ENCODE measurements at regions not wholly inside any gene's neighbourhood (a gene's known extent, or its start where the extent isn't known, plus 50 kb on each side); places are given as distances from the start of the nearest gene placed in this dataset.

DNA sequence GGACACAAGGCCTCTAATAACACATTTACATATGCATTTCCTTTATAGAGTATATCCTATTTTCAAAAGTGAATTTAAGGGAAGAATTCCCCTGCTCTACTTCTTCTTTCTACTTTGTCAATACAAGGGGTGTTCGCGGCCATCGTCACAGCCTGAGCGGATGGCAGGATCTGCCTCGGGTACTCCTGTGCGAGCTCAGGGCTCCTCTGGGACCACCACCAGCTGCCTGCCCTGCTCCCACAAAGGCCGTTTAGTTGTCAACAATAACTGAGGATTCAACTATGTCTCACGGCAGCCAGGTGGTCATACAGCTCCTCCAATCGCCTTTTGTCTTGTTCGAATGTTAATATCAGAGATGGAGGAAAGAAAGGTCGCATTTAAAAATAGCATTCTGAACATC lies 228.2 kb upstream of the TENM3 start:
- no peak for DNase-seq (ENCODE audit: low read depth)

DNA sequence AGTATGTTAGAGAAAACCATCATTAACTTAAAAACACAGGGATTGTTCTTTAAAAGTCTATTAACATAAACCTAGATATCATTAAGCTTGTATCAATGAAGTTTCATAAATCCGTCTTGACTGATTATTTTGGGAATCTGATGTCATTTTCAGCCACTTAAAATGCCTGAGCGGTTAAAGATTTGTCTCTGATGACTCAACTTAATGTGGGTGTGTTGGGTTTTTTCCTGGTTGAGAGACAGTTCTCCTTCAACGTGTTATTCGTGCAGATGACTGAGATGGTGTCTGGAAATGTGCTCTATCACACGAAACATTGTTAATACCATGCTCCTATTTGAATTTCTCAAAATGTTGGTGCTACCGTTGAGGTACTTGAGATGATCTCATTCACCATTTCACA lies 227.3 kb upstream of the TENM3 start:
- no peak for DNase-seq (ENCODE audit: low read depth)

- DNase-seq (ENCODE audit: low read depth) = no peak
These were observed 226.2 kb upstream of the TENM3 start for GRCh38 chr4:182017038-182017437.

DNA sequence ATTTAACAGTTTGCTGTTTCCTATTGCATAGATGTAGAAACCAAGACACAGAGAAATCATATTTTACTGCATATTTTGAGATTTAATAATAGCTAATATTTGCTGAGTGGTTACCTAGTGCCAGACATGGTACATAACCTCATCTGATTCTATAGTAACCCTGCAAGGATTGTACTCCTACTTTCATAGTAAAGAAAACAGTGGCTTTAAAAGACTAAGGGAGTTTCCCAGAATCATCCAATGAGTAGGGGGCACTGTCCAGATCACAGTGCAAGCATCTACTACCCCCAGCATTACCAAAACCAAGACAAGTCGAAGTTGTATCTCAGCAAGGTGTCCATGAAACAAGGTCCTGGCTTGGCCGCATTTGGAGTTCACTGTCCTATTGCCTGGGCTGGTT lies 224.5 kb upstream of the TENM3 start:
- DNase-seq (ENCODE audit: low read depth) = no peak

GRCh38 chr4:182019148-182019652 lies 224.0 kb upstream of the TENM3 start:
- DNase-seq (ENCODE audit: low read depth) = no peak

DNA sequence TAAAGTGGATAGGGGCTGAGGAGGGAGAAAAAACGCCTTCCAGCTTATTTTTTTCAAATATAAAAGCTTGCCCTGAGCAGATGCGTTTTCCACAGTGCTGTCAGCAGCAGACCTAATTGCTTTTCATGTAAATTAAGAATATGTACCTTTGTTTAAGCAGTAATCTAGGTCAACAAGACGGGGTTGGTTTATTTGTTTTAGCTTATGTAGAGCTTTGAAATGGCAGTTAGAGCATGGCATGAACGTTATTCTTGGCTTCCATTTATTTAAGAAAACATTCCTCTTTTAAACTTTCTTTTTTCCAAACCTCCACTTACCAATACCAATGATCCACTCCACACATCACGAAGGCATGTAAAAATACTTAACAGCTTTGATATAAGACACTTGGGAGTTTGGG lies 220.3 kb upstream of the TENM3 start:
- no peak for DNase-seq (ENCODE audit: low read depth)

- DNase-seq (ENCODE audit: low read depth) = no peak
These were observed 219.7 kb upstream of the TENM3 start for GRCh38 chr4:182023469-182023868.

GRCh38 chr4:182042945-182043344 lies 200.3 kb upstream of the TENM3 start:
- no peak for DNase-seq (ENCODE audit: low read depth)

- DNase-seq (ENCODE audit: low read depth) = no peak
These were observed 194.3 kb upstream of the TENM3 start for GRCh38 chr4:182048871-182049270.

GRCh38 chr4:182056866-182057265 lies 186.3 kb upstream of the TENM3 start:
- no peak for DNase-seq (ENCODE audit: low read depth)

GRCh38 chr4:182062458-182062857 lies 180.7 kb upstream of the TENM3 start:
- DNase-seq (ENCODE audit: low read depth) = no peak

DNA sequence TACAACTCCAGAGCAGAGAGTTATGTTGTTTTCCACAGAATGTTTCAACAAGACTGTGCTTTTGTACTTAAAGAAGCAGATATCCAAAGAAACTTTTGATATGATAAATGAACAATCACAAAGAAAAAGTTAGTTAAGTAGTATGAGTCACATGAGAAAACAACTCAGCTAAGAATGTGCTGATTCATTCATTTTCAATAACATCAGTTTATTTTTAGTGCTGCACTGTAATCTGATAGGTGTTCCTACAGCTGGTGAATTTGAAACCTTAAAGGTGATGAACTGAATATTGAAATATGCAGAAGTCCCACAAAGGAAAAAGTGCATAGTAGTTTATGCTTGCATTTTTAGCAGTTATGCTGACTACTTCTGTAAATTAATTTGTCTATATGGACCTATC lies 180.3 kb upstream of the TENM3 start:
- DNase-seq (ENCODE audit: low read depth) = no peak

GRCh38 chr4:182063651-182064050 lies 179.6 kb upstream of the TENM3 start:
- DNase-seq (ENCODE audit: low read depth) = no peak

- no peak for DNase-seq (ENCODE audit: low read depth)
These were observed 177.9 kb upstream of the TENM3 start for GRCh38 chr4:182065255-182065654.

DNA sequence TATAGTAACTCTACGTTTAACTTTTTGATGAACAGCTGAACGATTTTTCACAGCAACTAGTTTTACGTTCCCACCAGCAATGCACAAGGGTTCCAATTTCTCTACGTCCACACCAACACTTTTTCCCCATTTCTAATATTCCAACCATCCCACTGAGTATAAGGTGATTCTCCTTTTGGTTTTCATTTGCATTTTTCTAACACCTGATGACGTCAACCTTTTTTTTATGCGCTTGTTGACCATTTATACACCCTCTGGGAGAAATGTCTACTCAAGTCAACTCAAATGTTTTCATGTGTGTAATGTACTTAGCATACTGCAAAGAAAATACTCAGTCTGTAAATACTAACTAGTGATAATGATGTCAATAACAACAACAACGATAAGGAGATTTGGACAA lies 177.2 kb upstream of the TENM3 start:
- no peak for DNase-seq (ENCODE audit: low read depth)

DNA sequence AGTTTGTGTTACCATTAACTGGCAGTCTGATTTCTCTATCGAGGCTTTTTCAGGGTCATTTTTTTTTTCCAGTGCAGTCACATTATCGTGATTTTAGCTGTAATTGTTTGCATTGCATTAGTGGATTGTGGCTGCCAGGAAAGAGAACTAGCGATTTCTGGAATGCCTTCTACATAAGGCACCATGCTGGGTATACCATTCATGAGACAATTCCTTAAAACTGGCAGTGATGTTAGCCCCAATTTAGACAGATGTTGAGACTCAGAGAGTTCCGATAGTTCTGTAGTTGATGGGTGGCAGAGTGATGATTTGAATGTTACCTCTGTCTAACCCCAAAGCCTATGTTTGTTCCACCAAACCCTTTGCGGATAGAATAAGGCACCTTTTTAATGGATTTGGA lies 175.4 kb upstream of the TENM3 start:
- DNase-seq (ENCODE audit: low read depth) = no peak

DNA sequence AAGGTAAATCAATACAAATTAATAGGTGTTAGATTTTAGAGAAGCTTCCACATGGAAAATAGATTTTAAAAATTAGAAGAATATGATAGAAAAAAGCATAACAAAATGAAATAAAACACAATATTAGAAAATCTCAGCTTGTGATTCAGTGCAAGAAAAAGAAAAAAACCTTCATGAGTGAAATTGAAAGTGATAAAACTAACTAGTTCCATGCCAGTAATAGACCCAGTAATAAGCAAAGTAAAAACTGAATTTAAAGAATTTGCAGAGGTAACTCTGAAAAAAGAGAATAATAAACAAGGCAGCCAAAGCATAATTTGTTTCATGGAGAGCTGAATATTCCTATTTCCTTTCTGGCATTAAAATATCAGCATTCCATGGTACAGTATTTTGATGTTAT lies 174.3 kb upstream of the TENM3 start:
- no peak for DNase-seq (ENCODE audit: low read depth)

- no peak for DNase-seq (ENCODE audit: low read depth)
These were observed 169.9 kb upstream of the TENM3 start for GRCh38 chr4:182073278-182073677.

DNA sequence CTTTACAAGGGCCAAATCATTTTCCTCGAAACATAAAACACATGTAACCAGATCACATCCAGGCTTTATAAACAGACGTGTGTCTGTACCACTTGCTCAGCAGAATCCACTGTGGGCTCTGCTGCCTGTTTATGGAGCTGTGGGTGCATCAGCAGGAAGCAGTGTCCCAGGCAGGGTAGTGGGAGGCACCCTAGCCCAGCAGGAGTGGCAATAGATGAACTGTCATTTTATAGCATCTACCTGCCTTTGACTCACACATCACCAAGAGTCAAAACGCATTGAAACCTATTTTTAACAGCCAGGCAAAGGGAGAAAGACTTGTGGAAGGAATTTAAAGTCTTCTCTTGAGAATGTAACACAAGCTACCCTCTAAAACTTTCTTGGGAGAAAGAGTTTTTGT lies 169.1 kb upstream of the TENM3 start:
- no peak for DNase-seq (ENCODE audit: low read depth)

GRCh38 chr4:182074810-182075209 lies 168.4 kb upstream of the TENM3 start:
- DNase-seq (ENCODE audit: low read depth) = no peak

- DNase-seq (ENCODE audit: low read depth) = no peak
These were observed 160.3 kb upstream of the TENM3 start for GRCh38 chr4:182082910-182083309.

- DNase-seq (ENCODE audit: low read depth) = no peak
These were observed 159.4 kb upstream of the TENM3 start for GRCh38 chr4:182083671-182084410.

DNA sequence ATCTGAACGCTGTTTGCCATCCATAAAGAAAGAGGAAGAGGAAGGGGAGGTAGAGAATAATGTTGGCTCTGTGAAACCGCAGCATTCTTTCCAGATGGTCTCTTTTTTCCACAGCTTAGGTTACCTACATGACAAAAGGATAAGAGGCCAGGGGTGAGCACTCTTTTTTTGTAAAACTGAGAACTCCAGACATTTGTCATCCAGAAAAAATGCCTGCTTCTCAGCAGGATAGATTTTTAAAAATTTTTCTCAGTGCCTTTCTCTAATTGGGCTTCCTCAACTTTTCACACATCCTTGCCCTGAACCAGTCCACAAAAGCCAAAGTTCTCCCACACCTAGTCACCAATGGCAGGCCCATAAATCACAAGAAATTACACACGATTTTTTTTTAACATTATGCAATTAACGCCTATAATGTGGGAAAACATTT lies 158.1 kb upstream of the TENM3 start:
- no peak for DNase-seq (ENCODE audit: low read depth)

- no peak for DNase-seq (ENCODE audit: low read depth)
These were observed 153.9 kb upstream of the TENM3 start for GRCh38 chr4:182089326-182089725.
